ENCODE measurements at regions not wholly inside any gene's neighbourhood (a gene's known extent, or its start where the extent isn't known, plus 50 kb on each side); places are given as distances from the start of the nearest gene placed in this dataset.

GRCh38 chr5:171695804-171696203 is 89.8 kb upstream of the SMIM23 start:
- no peak for DNase-seq

DNA sequence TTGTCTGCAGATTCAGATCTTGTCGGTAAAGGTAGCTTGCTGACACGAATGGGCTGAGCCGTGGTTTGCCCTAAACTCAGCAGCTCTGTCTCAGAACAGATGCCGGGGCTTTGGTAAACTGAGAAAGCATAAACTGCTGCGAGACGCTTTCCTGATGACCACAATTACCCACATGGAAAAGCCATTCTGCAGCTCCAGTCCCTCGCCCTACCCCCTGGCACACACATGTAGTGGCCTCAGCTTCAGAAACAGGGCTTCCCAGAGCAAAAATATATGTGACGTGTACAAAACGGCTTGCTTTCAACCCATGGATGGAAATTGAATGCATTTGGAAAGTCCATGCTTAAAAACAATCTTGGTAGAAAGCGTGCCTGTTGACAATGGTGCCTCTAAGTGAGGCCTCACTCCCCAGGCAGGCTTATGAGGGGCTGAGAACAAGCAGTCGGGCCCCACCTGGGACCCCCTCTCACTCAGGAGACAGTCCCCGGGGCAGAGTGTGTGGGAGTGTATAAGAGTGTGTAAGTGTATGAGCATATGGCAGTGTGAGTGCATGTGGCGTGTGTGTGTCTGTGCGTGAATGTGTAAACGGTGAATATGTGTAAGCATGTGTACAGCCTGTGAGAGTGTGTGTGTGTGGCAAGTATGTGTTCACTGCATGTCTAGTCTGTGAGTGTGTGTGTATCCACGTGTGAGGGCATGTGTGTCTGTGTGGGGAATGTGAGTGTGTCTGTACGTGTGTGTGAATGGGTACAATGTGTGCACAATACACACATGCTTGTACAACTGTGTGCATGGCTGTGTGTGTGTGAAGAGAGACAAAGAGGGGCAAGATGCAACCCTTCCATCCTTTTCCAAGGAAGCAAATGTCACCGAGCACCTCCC is 88.2 kb upstream of the SMIM23 start:
- DNase-seq, result no peak

GRCh38 chr5:171700318-171700912 is 85.2 kb upstream of the SMIM23 start:
- no peak for DNase-seq

- DNase-seq, result no peak
These were observed 84.5 kb upstream of the SMIM23 start for GRCh38 chr5:171701100-171701541.

GRCh38 chr5:171702135-171702770 is 83.4 kb upstream of the SMIM23 start:
- no peak for DNase-seq

GRCh38 chr5:171703146-171703545 is 82.5 kb upstream of the SMIM23 start:
- DNase-seq, result no peak

GRCh38 chr5:171705036-171705435 is 80.6 kb upstream of the SMIM23 start:
- DNase-seq, result no peak

- DNase-seq, result no peak
These were observed 79.7 kb upstream of the SMIM23 start for GRCh38 chr5:171705830-171706468.

- peak; percentile 45 for DNase-seq
These were observed 78.7 kb upstream of the SMIM23 start for GRCh38 chr5:171706736-171707441.

DNA sequence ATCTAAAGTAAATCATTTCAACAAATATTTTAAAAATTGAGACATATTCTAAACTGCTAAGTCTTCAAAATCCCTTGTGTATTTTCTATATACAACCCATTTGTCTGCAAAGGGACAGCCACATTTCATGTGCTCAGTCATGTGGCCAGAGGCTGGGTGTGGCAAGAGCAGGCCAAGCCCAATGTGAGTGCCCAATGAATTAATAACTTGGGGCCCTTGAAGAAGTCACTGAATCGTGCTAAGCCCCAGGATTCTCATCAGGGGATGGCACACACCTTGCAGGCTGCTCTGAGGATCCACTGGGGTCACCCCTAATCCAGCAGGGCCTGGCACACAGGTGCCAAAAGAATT is 78.2 kb upstream of the SMIM23 start:
- DNase-seq, result peak; percentile 59

- DNase-seq, result no peak
These were observed 75.7 kb upstream of the SMIM23 start for GRCh38 chr5:171709930-171710329.

DNA sequence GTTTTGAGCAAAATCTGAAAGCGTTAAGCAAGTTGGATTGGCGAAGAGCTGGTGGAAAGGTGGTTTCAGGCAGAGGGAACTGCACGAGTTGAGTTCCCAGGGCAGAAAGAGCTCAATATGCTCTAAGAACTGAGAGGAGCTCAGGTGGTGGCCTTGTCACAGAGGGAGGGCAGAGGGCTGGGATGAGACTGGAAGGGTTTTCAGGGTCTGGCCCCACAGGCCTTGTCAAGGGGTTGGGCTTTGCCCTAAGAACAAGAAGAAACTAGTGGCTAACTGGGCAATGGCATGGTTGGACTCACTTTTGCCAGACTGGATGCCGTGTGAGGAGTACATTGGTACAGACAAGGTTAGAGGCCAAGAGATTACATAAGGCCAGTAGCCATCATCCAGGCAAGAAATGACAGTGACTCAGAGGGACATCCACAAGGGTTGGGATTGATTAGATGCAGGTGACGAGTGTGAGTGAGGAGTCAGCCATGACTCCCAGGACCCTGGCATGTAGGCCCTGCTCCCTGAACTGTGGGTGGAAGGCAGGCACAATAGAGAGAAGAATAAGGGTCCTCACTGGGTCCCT is 75.1 kb upstream of the SMIM23 start:
- DNase-seq, result no peak

DNA sequence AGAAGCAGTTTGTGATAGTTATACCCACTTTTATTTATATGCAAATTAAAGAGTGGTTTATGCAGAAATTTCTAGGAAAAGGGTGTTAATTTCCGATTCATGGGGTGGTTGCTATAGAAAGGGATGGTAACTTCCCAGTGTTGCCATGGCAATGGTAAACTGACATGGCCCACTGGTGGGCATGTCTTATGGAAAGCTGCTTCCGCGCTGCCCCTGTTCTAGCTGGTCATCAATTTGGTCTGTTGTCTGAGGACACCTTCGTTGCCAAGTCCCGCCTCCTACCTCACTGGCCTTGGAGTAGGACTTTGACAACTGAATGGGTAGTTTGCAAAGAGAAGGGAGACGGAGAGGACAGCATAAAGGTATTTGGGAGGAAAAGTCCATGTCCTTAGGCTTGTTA is 74.0 kb upstream of the SMIM23 start:
- DNase-seq, result no peak

DNA sequence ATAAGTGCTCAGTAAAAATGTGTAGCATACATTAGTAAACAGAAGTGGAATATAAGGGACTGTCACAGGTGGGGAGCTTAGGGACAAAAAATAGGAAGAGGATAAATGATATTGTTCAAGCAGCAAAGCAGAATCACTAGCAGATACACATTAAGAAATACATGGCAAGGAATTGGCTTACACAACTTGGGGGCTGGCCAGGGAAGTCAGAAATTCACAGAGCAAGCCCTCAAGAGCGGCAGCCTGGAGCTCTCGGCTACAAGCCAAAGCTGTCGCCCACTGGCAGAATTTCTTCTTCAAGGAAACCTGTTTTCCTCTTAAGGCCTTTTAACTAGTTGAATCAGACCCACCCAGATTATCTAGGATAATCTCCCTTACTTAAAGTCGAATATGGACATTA is 73.0 kb upstream of the SMIM23 start:
- DNase-seq, result no peak

DNA sequence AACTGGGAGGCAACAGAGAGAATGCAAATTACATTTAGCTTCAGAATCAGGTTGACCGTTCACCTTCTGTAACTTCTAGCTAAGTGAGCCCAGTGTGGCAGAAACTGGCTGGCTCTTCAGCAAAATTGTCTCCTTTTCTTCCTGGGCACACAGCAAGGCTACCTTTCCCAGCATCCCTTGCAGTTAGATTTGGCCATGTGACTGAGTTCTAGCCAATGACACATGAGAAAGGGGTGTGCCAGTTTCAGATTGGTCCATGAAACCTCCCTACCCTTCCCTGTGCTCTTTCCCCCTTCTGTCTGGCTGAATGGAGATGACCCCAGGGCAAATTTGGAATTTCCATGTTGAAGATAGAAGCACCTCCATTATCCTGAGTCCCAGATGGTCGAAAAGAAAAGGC is 72.5 kb upstream of the SMIM23 start:
- no peak for DNase-seq

DNA sequence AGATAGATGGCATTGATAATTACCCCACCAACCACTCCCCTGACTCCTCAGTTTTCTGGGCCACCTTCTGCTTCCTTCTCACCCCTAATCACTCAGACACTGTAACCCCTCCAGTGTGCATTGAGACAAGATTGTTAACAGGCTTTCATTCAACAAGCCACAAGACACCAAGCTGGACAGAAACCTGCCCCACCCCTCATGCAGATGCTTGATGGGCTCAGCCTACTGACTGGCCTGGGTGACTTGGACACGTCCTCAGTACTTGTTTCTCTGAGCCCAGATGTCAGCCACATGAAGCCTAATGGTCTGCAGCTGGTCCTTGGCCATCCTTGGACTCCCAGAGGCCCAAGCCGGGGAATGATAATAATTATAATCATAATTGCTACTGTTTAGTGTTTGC is 71.4 kb upstream of the SMIM23 start:
- peak; percentile 62 for DNase-seq

GRCh38 chr5:171714851-171715250 is 70.8 kb upstream of the SMIM23 start:
- DNase-seq, result peak; percentile 85

DNA sequence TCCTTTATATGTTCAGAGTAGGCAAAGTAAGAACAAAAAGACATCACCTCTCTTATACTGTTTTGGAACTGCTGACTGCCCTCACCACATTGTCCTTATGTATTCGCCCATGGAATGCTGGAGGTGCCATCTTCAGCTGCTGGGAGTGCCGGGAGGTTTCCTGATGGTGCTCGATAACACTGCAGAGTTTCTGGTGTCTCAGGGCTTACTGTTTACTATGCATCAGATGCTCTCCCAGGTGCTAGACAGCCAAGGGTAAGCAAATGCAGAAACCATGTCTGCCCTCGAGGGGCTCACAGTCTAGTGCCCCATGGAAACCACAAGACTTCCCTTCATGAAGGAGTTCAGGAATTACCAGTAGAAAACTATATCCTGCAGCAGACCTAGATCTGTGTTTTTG is 70.1 kb upstream of the SMIM23 start:
- DNase-seq, result no peak

GRCh38 chr5:171720086-171720485 is 65.5 kb upstream of the SMIM23 start:
- no peak for DNase-seq

DNA sequence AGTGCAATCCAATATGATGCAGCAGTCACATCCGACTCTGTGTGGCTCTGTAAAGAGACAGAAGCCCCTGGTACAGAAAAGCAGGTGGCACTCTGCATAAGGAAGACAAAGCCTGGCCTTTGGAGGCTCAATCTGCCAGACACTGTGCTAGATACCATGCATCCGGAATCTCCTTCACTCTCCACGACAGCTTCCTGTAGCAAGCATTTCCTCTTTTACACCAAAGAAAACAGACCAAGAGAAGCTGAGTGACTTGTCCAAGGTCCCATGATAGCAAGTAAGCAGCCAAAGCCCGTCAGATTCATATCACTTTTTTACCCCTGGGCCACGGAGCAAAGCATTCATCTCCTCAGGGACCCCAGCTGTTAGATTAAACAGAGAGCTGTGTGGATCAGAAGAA is 64.2 kb upstream of the SMIM23 start:
- DNase-seq, result peak; percentile 73

- no peak for DNase-seq
These were observed 61.0 kb upstream of the SMIM23 start for GRCh38 chr5:171724468-171725204.

DNA sequence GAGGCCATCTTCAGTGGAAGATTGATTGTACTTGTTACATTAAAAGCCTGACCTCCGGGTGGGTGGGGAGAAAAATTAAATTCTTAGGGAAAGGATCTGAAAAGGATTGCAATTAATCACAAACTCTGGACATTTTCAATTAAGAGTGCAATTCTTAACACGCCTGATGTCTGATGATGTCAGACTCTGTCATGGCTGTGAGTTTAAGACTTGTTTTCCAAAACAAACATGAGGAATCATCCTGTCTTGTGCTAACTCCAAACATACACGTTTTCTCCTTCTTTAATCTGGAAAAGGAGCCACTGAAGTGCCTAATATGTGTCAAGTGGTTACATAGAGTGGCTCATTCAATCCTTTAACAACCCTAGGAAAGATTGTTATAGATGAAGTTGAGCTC is 60.4 kb upstream of the SMIM23 start:
- no peak for DNase-seq

Measured in hematopoietic multipotent progenitor cell treated with erythropoietin and hydrocortisone succinate and interleukin-3 and kit ligand, for 6 days (in vitro differentiated cells).